ENCODE measurements at regions not wholly inside any gene's neighbourhood (a gene's known extent, or its start where the extent isn't known, plus 50 kb on each side); places are given as distances from the start of the nearest gene placed in this dataset.

- TF ChIP-seq EZH2 (IDR thresholded peaks at IDR 0.05; ENCODE audit: low read length, missing control alignments): no peak
- TF ChIP-seq CTCF (conservative IDR thresholded peaks at IDR 0.05 in 1 of 2, IDR thresholded peaks at IDR 0.05 in 1 of 2; ENCODE audit: low read depth in 1 of 2, low read length in 2 of 2): no peak
These were observed 486.7 kb upstream of the SALL3 start for GRCh38 chr18:78492813-78493371.

All from fibroblast of lung (primary cell).